Mammary epithelial cell (primary cell): ENCODE measurements at regions not wholly inside any gene's neighbourhood (a gene's known extent, or its start where the extent isn't known, plus 50 kb on each side); places are given as distances from the start of the nearest gene placed in this dataset.

ENCODE experiments used
- CTCF ChIP-seq, 2 donors: IDR thresholded peaks in 1 of 2; conservative IDR thresholded peaks in 1 of 2; 2 replicates each; pipeline ENCODE4 v1.5.1; 2011 to 2012; ENCODE audit warnings: inconsistent platforms in 2 of 2, low read length in 2 of 2, mild to moderate bottlenecking in 2 of 2, control low read depth in 1 of 2, low read depth in 1 of 2; ENCODE audit not compliant: insufficient read depth in 1 of 2; ENCODE audit errors: extremely low read depth in 1 of 2
- EZH2 ChIP-seq: IDR thresholded peaks from 2 replicates; pipeline ENCODE4 v1.6.1; 2012; ENCODE audit warnings: low read length, inconsistent platforms, borderline replicate concordance

- no peak for TF ChIP-seq CTCF (conservative IDR thresholded peaks at IDR 0.05 in 1 of 2, IDR thresholded peaks at IDR 0.05 in 1 of 2; ENCODE audit: extremely low read depth in 1 of 2, insufficient read depth in 1 of 2, low read depth in 1 of 2, low read length in 2 of 2)
- no peak for TF ChIP-seq EZH2
Observed at GRCh38 chr2:8567469-8568260, 114.2 kb upstream of the ID2 start.
